ENCODE measurements at regions not wholly inside any gene's neighbourhood (a gene's known extent, or its start where the extent isn't known, plus 50 kb on each side); places are given as distances from the start of the nearest gene placed in this dataset.

DNA sequence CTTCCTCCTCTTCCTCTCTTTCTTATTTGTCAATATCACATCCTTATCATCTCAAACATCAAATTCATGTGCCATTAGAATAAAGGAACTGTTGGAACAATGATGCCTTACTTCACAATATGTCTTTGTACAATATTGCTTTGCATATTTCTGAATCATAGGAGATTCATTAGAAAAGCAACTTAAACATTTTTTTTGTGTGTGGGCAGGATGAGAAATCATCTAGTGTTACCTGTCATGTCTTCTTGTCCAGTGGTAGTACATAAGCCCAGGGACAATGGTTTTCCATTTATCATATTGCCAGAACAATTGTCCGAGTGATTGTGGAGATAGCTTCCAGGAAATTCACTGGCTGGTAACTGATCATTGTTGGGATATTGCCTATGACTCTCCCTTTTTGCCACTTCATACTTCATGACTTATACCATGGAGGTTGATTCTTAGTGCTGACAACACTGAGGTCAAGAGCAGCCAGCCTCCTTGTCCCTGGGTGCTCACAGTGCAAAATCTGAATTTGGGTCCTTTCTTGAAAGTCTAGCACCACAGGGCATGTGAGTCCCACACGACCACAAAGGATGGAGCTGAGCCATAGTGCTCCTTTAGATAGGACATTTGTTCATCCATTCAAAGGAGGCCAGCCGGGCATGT is 215.0 kb downstream of the MDFIC start:
- Histone ChIP-seq H3K4me3 (ENCODE audit: low read depth, low read length) (no peak overlapping the region), H3K27me3 (ENCODE audit: insufficient read depth, low read depth, severe bottlenecking) (no peaks in the 10 kb centered on the region), H3K27ac (no peak overlapping the region), H3K9me3 (ENCODE audit: severe bottlenecking) (no peaks in the 10 kb centered on the region), H3K36me3 (no peaks in the 10 kb centered on the region)
- DNase-seq, result no peak
- no peak for TF ChIP-seq CTCF (IDR thresholded peaks at IDR 0.05; ENCODE audit: low read depth, low read length)

- no peak for DNase-seq
- H3K4me3 ChIP-seq (ENCODE audit: low read depth, low read length), result no peak overlapping the region
- no peaks in the 10 kb centered on the region for H3K9me3 ChIP-seq (ENCODE audit: severe bottlenecking)
- no peak overlapping the region for H3K27ac ChIP-seq
- H3K36me3 ChIP-seq, result no peaks in the 10 kb centered on the region
- H3K27me3 ChIP-seq (ENCODE audit: insufficient read depth, low read depth, severe bottlenecking), result no peaks in the 10 kb centered on the region
- TF ChIP-seq CTCF (IDR thresholded peaks at IDR 0.05; ENCODE audit: low read depth, low read length), result no peak
These were observed 214.0 kb downstream of the MDFIC start for GRCh38 chr7:115135769-115136410.

GRCh38 chr7:115135146-115135545 is 213.3 kb downstream of the MDFIC start:
- Histone ChIP-seq H3K27ac (no peak overlapping the region), H3K27me3 (ENCODE audit: insufficient read depth, low read depth, severe bottlenecking) (no peaks in the 10 kb centered on the region), H3K4me3 (ENCODE audit: low read depth, low read length) (no peak overlapping the region), H3K36me3 (no peaks in the 10 kb centered on the region), H3K9me3 (ENCODE audit: severe bottlenecking) (no peaks in the 10 kb centered on the region)
- DNase-seq, result no peak
- TF ChIP-seq CTCF (IDR thresholded peaks at IDR 0.05; ENCODE audit: low read depth, low read length), result no peak

GRCh38 chr7:115133248-115133647 is 211.4 kb downstream of the MDFIC start:
- no peak overlapping the region for H3K4me3 ChIP-seq (ENCODE audit: low read depth, low read length)
- TF ChIP-seq CTCF (IDR thresholded peaks at IDR 0.05; ENCODE audit: low read depth, low read length), result no peak

GRCh38 chr7:115132096-115132495 is 210.2 kb downstream of the MDFIC start:
- no peak overlapping the region for H3K27ac ChIP-seq
- no peak for TF ChIP-seq CTCF (IDR thresholded peaks at IDR 0.05; ENCODE audit: low read depth, low read length)
- no peaks in the 10 kb centered on the region for H3K9me3 ChIP-seq (ENCODE audit: severe bottlenecking)
- no peaks in the 10 kb centered on the region for H3K36me3 ChIP-seq
- DNase-seq, result no peak
- H3K27me3 ChIP-seq (ENCODE audit: insufficient read depth, low read depth, severe bottlenecking), result no peaks in the 10 kb centered on the region
- no peak overlapping the region for H3K4me3 ChIP-seq (ENCODE audit: low read depth, low read length)

More at GRCh38 chr7:115133248-115133647, 211.4 kb downstream of the MDFIC start:
- Histone ChIP-seq H3K9me3 (ENCODE audit: severe bottlenecking) (no peaks in the 10 kb centered on the region), H3K36me3 (no peaks in the 10 kb centered on the region), H3K27ac (no peak overlapping the region), H3K27me3 (ENCODE audit: insufficient read depth, low read depth, severe bottlenecking) (no peaks in the 10 kb centered on the region)
- DNase-seq, result no peak

All from WERI-Rb-1 (cell line).